Mesenchymal stem cell (in vitro differentiated cells and primary cell): ENCODE measurements at regions not wholly inside any gene's neighbourhood (a gene's known extent, or its start where the extent isn't known, plus 50 kb on each side); places are given as distances from the start of the nearest gene placed in this dataset.

ENCODE experiments used
- DNase-seq: peaks from one replicate; pipeline ENCODE4 v3.0.0-alpha.2; 2013
- H2AFZ ChIP-seq: one replicate; pipeline ENCODE4 v1.6.1; 2013; ENCODE audit warnings: low read depth, mild to moderate bottlenecking, control low read depth, inconsistent platforms, low read length, moderate library complexity
- H2AK5ac ChIP-seq: 2 replicates; pipeline ENCODE4 v1.6.1; 2013; ENCODE audit warnings: low read length, moderate library complexity, mild to moderate bottlenecking, inconsistent platforms; ENCODE audit not compliant: severe bottlenecking
- H2BK120ac ChIP-seq: one replicate; pipeline ENCODE4 v1.6.1; 2013; ENCODE audit warnings: low read depth, mild to moderate bottlenecking, inconsistent platforms, low read length, moderate library complexity
- H2BK12ac ChIP-seq, 2 experiments: one replicate each; pipeline ENCODE4 v1.6.1; 2013; ENCODE audit warnings: inconsistent platforms in 2 of 2, low read length in 2 of 2, mild to moderate bottlenecking in 2 of 2, moderate library complexity in 2 of 2, control low read depth in 1 of 2
- H2BK15ac ChIP-seq: one replicate; pipeline ENCODE4 v1.6.1; 2013; ENCODE audit warnings: mild to moderate bottlenecking, low read depth, inconsistent platforms; ENCODE audit not compliant: poor library complexity, severe bottlenecking
- H2BK5ac ChIP-seq: 2 replicates; pipeline ENCODE4 v1.6.1; 2013; ENCODE audit warnings: low read depth, mild to moderate bottlenecking, low read length, control low read depth, inconsistent platforms; ENCODE audit not compliant: poor library complexity, severe bottlenecking
- H3K14ac ChIP-seq, 2 experiments: one replicate each; pipeline ENCODE4 v1.6.1; 2013; ENCODE audit warnings: inconsistent platforms in 2 of 2, low read length in 2 of 2, control low read depth in 1 of 2, mild to moderate bottlenecking in 1 of 2, moderate library complexity in 1 of 2
- H3K18ac ChIP-seq, 2 experiments: one replicate each; pipeline ENCODE4 v1.6.1; 2013; ENCODE audit warnings: inconsistent platforms in 2 of 2, low read length in 2 of 2, control low read depth in 1 of 2, low read depth in 1 of 2, mild to moderate bottlenecking in 1 of 2
- H3K23ac ChIP-seq, 2 experiments: one replicate each; pipeline ENCODE4 v1.6.1; 2013; ENCODE audit warnings: inconsistent platforms in 2 of 2, low read length in 2 of 2, mild to moderate bottlenecking in 2 of 2, moderate library complexity in 2 of 2, control low read depth in 1 of 2
- H3K27ac ChIP-seq: 2 replicates; pipeline ENCODE4 v1.5.1; 2013; ENCODE audit warnings: mild to moderate bottlenecking, moderate library complexity, low read length, control low read depth, inconsistent platforms; ENCODE audit not compliant: poor library complexity, severe bottlenecking
- H3K27me3 ChIP-seq, 2 experiments: 2 replicates each; pipeline versions ENCODE4 v1.6.1 to v1.7.0; 2013; ENCODE audit warnings: low read length in 2 of 2, mild to moderate bottlenecking in 2 of 2, moderate library complexity in 2 of 2, control low read depth in 1 of 2, inconsistent platforms in 1 of 2; ENCODE audit not compliant: control insufficient read depth in 1 of 2, insufficient read depth in 1 of 2
- H3K36me3 ChIP-seq, 2 experiments: 2 replicates each; pipeline versions ENCODE4 v1.6.1 to v1.7.0; 2013; ENCODE audit warnings: low read length in 2 of 2, control low read depth in 1 of 2, inconsistent platforms in 1 of 2, low read depth in 1 of 2, mild to moderate bottlenecking in 1 of 2; ENCODE audit not compliant: insufficient read depth in 2 of 2, control insufficient read depth in 1 of 2
- H3K4ac ChIP-seq, 2 experiments: one replicate each; pipeline ENCODE4 v1.6.1; 2013; ENCODE audit warnings: inconsistent platforms in 2 of 2, low read length in 2 of 2, mild to moderate bottlenecking in 2 of 2, moderate library complexity in 2 of 2, control low read depth in 1 of 2, low read depth in 1 of 2
- H3K4me1 ChIP-seq: 2 replicates; pipeline ENCODE4 v1.6.1; 2013; ENCODE audit warnings: low read depth, low read length, control low read depth; ENCODE audit not compliant: control insufficient read depth, insufficient read depth
- H3K4me2 ChIP-seq: 2 replicates; pipeline ENCODE4 v1.6.1; 2013; ENCODE audit warnings: low read length, mild to moderate bottlenecking, inconsistent platforms; ENCODE audit not compliant: poor library complexity, severe bottlenecking
- H3K4me3 ChIP-seq, 2 experiments: 2 replicates each; pipeline versions ENCODE4 v1.5.1 to v1.7.0; 2013; ENCODE audit warnings: low read length in 2 of 2, mild to moderate bottlenecking in 2 of 2, control low read depth in 1 of 2, low read depth in 1 of 2; ENCODE audit not compliant: insufficient read depth in 1 of 2
- H3K79me1 ChIP-seq: replicated peaks from 2 replicates; pipeline ENCODE4 v1.6.1; 2013; ENCODE audit warnings: mild to moderate bottlenecking, control low read depth, low read length, inconsistent platforms; ENCODE audit not compliant: poor library complexity, severe bottlenecking
- H3K9ac ChIP-seq: 2 replicates; pipeline ENCODE4 v1.7.0; 2013; ENCODE audit warnings: mild to moderate bottlenecking, low read length, moderate library complexity
- H3K9me3 ChIP-seq: 2 replicates; pipeline ENCODE4 v1.7.0; 2013; ENCODE audit warnings: mild to moderate bottlenecking, low read length; ENCODE audit not compliant: control insufficient read depth
- H4K8ac ChIP-seq: one replicate; pipeline ENCODE4 v1.6.1; 2013; ENCODE audit warnings: inconsistent platforms, mild to moderate bottlenecking, low read length, moderate library complexity
- H4K91ac ChIP-seq: one replicate; pipeline ENCODE4 v1.6.1; 2013; ENCODE audit warnings: mild to moderate bottlenecking, low read length, inconsistent platforms
- WGBS: methylation state at CpG from one replicate; pipeline ENCODE4 v1.1.7; 2013; ENCODE audit warnings: mixed read lengths; 5-methylcytosine and 5-hydroxymethylcytosine counted together

- Histone ChIP-seq H4K8ac (no peak overlapping the region), H3K79me1 (no peaks in the 10 kb centered on the region)
Observed at GRCh38 chr5:172565455-172565854, 75.6 kb upstream of the NEURL1B start.

GRCh38 chr5:172564883-172565282 is 76.2 kb upstream of the NEURL1B start:
- Histone ChIP-seq H3K9ac (no peak overlapping the region), H3K14ac (no peak overlapping the region), H3K4me1 (no peaks in the 10 kb centered on the region), H4K91ac (no peak overlapping the region), H2BK15ac (no peak overlapping the region), H2BK12ac (no peak overlapping the region), H3K4ac (no peak overlapping the region), H3K36me3 (no peaks in the 10 kb centered on the region), H3K9me3 (no peaks in the 10 kb centered on the region), H2AK5ac (no peak overlapping the region), H4K8ac (no peak overlapping the region), H3K79me1 (no peaks in the 10 kb centered on the region), H2BK5ac (no peak overlapping the region), H2BK120ac (no peak overlapping the region), H3K4me2 (no peak overlapping the region), H3K27me3 (peaks cover 60 to 77% of the 10 kb centered on the region in 2 experiments), H2AFZ (no peak overlapping the region), H3K4me3 (no peak overlapping the region), H3K23ac (no peak overlapping the region), H3K27ac (no peak overlapping the region), H3K18ac (no peak overlapping the region)
- no peak for DNase-seq
- WGBS = 86% methylated on average over 4 of the region's 4 CpGs

More at GRCh38 chr5:172565455-172565854, 75.6 kb upstream of the NEURL1B start:
- WGBS = 58% methylated on average over 7 of the region's 8 CpGs
- no peak overlapping the region for H3K23ac ChIP-seq
- H3K27ac ChIP-seq = no peak overlapping the region
- no peaks in the 10 kb centered on the region for H3K9me3 ChIP-seq
- H2AFZ ChIP-seq = no peak overlapping the region
- no peak overlapping the region for H3K9ac ChIP-seq
- no peaks in the 10 kb centered on the region for H3K36me3 ChIP-seq
- H3K4me3 ChIP-seq = no peak overlapping the region
- no peak overlapping the region for H3K4me2 ChIP-seq
- no peak overlapping the region for H2AK5ac ChIP-seq
- no peak overlapping the region for H3K18ac ChIP-seq
- no peak overlapping the region for H2BK15ac ChIP-seq
- no peak overlapping the region for H2BK12ac ChIP-seq
- no peak overlapping the region for H3K4ac ChIP-seq
- H3K4me1 ChIP-seq = no peaks in the 10 kb centered on the region
- DNase-seq = no peak
- H2BK5ac ChIP-seq = no peak overlapping the region
- no peak overlapping the region for H3K14ac ChIP-seq
- peaks cover 65 to 80% of the 10 kb centered on the region in 2 experiments for H3K27me3 ChIP-seq
- no peak overlapping the region for H2BK120ac ChIP-seq
- no peak overlapping the region for H4K91ac ChIP-seq

- H2BK120ac ChIP-seq = no peak overlapping the region
- H3K18ac ChIP-seq = no peak overlapping the region
- no peak overlapping the region for H3K14ac ChIP-seq
- H3K4me2 ChIP-seq = no peak overlapping the region
- H2BK5ac ChIP-seq = no peak overlapping the region
- peaks cover 53 to 70% of the 10 kb centered on the region in 2 experiments for H3K27me3 ChIP-seq
- H3K79me1 ChIP-seq = no peaks in the 10 kb centered on the region
- DNase-seq = no peak
- no peak overlapping the region for H2AK5ac ChIP-seq
- 87% methylated on average over 11 of the region's 11 CpGs for WGBS
- H4K91ac ChIP-seq = no peak overlapping the region
- H3K27ac ChIP-seq = no peak overlapping the region
- no peaks in the 10 kb centered on the region for H3K36me3 ChIP-seq
- no peak overlapping the region for H3K4ac ChIP-seq
- H3K4me3 ChIP-seq = no peak overlapping the region
- H3K9ac ChIP-seq = no peak overlapping the region
- H3K9me3 ChIP-seq = no peaks in the 10 kb centered on the region
- H4K8ac ChIP-seq = no peak overlapping the region
- H2AFZ ChIP-seq = no peak overlapping the region
- no peaks in the 10 kb centered on the region for H3K4me1 ChIP-seq
- H2BK15ac ChIP-seq = no peak overlapping the region
- H3K23ac ChIP-seq = no peak overlapping the region
- no peak overlapping the region for H2BK12ac ChIP-seq
Observed at GRCh38 chr5:172564188-172564587, 76.9 kb upstream of the NEURL1B start.

GRCh38 chr5:172562443-172562842 is 78.6 kb upstream of the NEURL1B start:
- H3K18ac ChIP-seq = no peak overlapping the region

More at GRCh38 chr5:172562443-172562842, 78.6 kb upstream of the NEURL1B start:
- Histone ChIP-seq H3K14ac (no peak overlapping the region), H3K79me1 (no peaks in the 10 kb centered on the region), H4K91ac (no peak overlapping the region), H3K4me1 (peaks cover 9% of the 10 kb centered on the region), H2AK5ac (no peak overlapping the region), H3K4me2 (no peak overlapping the region), H2BK120ac (no peak overlapping the region), H2AFZ (no peak overlapping the region), H2BK15ac (no peak overlapping the region), H3K36me3 (no peaks in the 10 kb centered on the region), H4K8ac (no peak overlapping the region), H3K4ac (no peak overlapping the region), H3K27ac (no peak overlapping the region), H3K9me3 (no peaks in the 10 kb centered on the region), H2BK12ac (no peak overlapping the region), H3K23ac (no peak overlapping the region), H3K9ac (no peak overlapping the region), H2BK5ac (no peak overlapping the region), H3K4me3 (no peak overlapping the region), H3K27me3 (peaks cover 50 to 66% of the 10 kb centered on the region in 2 experiments)
- WGBS = 82% methylated on average over 8 of the region's 8 CpGs
- DNase-seq = no peak
